Omental fat pad (tissue), 3 donors: ENCODE measurements at regions not wholly inside any gene's neighbourhood (a gene's known extent, or its start where the extent isn't known, plus 50 kb on each side); places are given as distances from the start of the nearest gene placed in this dataset.
"Not testable (repeated sequence)": the region's sequence is repeated elsewhere in the genome, so short reads cannot be mapped to it uniquely, and the experiment has no call there.

Experiments used
- ATAC-seq: fragments of 150-250 bp; one replicate; pipeline ENCODE4 v1.9.1; 2016; ENCODE audit warnings: mild to moderate bottlenecking, moderate library complexity; ENCODE audit not compliant: low FRiP score
- DNase-seq: peaks from one replicate; pipeline ENCODE4 v3.0.0-alpha.2; 2019; ENCODE audit warnings: low spot score
- TF ChIP-seq, protein P1 (sequence below), 3 donors: fragments of 450-650 bp; IDR thresholded peaks; one replicate each; pipeline ENCODE4 v1.5.1; 2016 to 2017; ENCODE audit warnings: antibody characterized with exemption in 3 of 3, mild to moderate bottlenecking in 3 of 3, moderate library complexity in 2 of 3

DNA sequence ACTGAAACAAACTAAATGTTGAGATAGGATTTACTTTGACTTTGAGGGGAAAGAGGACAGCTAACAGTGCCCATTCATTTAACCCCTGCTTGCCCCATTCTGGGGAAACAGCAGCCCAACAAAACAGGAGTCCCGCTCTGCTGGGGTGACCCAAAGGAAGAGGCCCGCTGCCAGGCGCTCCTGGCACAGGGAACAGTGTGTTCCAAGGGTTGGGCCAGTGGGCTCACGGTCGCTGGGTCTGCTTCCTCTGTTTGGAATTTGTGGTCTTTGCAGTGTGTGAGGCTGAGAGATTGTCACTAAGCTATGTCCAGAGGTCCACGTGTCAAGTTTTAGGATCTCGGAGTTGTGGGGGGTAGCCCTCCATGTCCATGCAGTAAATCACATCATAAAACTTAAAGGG lies 250.4 kb upstream of the C2CD4B start:
- DNase-seq (no peak), ATAC-seq (no peak)
- TF ChIP-seq, protein P1, sequence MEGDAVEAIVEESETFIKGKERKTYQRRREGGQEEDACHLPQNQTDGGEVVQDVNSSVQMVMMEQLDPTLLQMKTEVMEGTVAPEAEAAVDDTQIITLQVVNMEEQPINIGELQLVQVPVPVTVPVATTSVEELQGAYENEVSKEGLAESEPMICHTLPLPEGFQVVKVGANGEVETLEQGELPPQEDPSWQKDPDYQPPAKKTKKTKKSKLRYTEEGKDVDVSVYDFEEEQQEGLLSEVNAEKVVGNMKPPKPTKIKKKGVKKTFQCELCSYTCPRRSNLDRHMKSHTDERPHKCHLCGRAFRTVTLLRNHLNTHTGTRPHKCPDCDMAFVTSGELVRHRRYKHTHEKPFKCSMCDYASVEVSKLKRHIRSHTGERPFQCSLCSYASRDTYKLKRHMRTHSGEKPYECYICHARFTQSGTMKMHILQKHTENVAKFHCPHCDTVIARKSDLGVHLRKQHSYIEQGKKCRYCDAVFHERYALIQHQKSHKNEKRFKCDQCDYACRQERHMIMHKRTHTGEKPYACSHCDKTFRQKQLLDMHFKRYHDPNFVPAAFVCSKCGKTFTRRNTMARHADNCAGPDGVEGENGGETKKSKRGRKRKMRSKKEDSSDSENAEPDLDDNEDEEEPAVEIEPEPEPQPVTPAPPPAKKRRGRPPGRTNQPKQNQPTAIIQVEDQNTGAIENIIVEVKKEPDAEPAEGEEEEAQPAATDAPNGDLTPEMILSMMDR (IDR thresholded peaks at IDR 0.05) = no peak

DNA sequence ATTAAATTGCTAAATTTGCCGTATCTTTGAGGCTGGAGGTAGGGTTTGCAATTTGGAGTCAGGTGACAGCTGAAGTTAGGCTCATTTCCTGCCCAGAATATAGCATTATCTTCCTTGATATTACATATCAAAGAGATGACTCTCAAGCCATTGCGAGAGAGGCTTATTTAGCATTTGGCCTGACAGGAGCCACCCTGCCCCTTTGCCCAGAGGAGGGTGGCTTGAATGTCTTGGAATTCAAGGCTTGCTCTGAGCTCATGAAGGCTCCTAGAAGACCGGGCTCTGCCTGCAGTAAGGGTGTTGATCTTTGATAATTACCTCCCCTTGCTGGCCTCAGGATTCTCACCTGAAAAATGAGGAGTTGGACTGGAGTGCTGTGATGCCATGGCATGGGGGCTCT lies 251.4 kb upstream of the C2CD4B start:
- TF ChIP-seq, protein P1 (IDR thresholded peaks at IDR 0.05) = no peak
- ATAC-seq = no peak
- no peak for DNase-seq

DNA sequence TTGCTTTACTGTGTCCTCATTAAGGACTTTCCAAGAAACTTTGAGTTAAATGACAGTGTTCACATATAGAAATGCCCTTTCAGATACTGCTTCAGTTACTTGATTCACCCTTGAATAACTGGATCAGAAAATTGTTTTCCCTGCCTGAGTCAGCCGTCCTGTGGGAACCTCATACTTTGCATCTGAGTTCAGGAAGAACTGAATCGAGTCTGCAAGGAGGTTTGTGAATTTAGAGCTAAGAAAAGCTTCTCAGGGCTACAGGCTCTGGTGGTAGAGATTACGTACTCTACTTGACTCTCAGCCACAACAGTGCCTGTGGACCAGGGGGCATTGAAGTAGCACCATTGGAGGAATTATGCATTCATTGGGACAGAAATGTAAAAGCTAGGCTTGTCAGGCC lies 252.4 kb upstream of the C2CD4B start:
- no peak for ATAC-seq
- TF ChIP-seq, protein P1 (IDR thresholded peaks at IDR 0.05) = no peak
- DNase-seq = no peak

DNA sequence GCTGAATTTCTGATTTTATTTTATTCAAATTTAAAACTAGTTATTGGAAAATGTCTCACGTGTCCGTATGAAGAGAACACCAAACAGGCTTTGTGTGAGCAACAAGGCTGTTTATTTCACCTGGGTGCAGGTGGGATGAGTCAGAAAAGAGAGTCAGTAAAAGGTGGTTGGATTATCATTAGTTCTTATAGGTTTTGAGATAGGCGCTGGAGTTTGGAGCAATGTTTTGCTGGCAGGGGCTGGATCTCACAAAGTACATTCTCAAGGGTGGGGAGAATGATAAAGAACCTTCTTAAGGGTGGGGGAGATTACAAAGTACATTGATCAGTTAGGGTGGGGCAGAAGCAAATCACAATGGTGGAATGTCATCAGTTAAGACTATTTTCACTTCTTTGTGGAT lies 253.4 kb upstream of the C2CD4B start:
- ATAC-seq, DNase-seq: not testable (repeated sequence)

DNA sequence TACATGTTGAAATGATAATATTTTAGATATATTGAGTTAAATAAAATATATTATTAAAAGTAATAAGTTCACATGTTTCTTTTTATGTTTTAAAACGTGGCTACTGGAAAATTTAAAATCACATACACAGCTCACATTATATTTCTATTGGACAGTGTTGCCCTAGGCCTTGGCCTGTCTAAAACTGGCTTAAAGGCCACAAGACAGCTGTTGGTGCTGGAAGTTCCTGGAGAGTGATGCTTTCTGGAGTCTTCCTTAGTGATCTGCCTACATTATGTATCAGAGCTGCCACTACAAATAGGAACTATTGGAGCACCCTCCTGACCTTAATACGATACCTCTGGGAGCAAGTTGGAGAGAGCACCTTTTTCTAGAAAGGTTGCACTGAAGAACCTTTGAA lies 254.1 kb upstream of the C2CD4B start:
- ATAC-seq (no peak), DNase-seq (no peak)
- TF ChIP-seq, protein P1 (IDR thresholded peaks at IDR 0.05) = no peak

DNA sequence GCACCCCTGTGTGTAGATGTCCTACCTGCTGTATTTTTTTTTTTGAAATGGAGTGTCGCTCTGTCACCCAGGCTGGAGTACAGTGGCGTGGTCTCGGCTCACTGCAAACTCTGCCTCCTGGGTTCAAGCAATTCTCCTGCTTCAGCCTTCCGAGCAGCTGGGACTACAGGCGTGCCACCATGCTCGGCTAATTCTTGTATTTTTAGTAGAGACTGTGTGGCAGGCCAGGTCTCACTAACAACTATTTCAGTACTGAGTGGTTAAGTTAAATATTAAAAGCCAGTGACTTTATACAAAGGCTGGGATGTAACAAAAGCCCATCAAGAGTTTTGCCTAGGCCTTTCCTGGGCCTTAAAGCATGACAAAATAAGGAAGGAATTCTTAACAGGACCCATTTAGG lies 255.3 kb upstream of the C2CD4B start:
- ATAC-seq, DNase-seq: not testable (repeated sequence)

DNA sequence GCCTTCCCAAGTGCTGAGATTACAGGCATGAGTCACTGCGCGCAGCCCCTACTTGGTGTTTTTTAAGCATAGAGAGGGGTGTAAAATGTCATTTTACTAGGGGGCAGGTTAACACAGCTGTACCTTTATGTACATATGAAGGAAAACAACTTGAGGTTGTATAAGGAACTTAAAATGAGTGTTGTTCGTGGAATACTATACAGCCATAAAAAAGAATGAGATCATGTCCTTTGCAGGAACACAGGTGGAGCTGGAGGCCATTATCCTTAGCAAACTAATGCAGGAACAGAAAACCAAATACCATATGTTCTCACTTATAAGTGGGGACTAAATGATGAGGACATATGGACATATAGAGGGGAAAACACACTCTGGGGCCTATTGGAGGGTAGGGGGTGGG lies 256.2 kb upstream of the C2CD4B start:
- TF ChIP-seq, protein P1 (IDR thresholded peaks at IDR 0.05) = no peak
- ATAC-seq (no peak), DNase-seq (no peak)

DNA sequence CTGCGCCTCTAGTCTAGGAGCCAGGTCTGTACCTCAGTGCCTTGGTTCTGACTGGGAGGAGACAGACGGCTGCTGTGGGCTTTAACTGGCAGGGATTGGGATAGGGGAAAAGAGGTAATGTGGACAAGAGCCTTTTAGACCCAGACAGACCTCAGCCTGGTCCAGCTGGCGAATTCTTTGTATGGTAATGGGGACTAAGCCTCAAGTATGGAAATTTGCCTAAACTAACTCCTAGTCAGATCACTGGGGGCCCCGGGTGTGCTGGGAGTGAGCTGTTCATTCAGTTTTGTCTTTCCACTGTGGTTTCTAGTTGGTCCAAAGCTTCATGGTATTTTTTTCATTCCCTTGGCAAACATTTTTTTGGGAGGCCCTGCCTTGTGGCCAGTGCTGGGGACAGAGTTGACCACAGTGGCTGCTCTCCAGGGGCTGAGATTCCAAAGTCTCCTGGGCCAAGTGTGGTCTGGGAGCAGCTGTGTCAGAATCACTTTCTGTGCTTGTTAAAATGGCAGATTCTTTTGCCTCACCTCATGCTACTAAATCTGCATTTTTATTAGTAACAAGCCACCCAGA lies 261.4 kb upstream of the C2CD4B start:
- TF ChIP-seq, protein P1 (IDR thresholded peaks at IDR 0.05) = no peak
- no peak for DNase-seq
- ATAC-seq = no peak
